ENCODE measurements at regions not wholly inside any gene's neighbourhood (a gene's known extent, or its start where the extent isn't known, plus 50 kb on each side); places are given as distances from the start of the nearest gene placed in this dataset.

DNA sequence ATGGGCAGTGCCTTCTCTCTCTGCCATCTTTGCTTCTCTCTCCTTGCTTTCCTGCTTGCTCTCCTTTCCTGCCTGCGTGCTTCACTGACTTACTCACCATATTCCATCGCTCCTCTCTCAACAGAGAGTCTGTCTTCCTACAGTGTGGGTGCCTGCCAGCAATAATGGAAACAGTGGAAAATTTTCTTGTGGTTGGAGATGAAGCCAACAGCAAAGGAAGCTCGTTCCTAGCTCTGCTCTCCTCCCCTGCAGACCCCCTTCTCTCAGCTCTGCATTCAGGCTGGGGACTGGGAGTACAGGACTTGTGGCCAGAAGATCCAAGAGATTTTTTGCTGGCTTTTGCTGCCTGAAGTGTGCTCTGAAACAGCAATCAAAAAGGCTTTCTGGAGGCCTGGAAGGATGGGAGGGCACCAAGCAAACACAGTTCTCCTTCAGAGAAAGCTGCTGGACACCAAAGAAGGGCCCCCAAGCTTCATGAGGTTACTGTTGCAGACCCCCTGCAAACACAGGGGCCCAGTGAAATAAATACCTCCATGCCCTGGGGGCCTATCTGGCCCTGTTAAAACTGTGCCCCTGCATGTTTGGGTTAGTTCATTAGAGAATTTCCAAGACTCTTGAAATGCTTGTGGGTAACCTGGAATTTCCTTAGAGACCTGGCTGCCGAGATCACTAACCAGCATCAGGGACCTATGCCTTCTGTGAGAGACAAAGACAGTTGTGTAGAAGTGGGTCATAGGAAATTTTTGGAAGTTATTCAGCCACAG lies 149.9 kb upstream of the RASGRP1 start:
- TF ChIP-seq, protein P1, sequence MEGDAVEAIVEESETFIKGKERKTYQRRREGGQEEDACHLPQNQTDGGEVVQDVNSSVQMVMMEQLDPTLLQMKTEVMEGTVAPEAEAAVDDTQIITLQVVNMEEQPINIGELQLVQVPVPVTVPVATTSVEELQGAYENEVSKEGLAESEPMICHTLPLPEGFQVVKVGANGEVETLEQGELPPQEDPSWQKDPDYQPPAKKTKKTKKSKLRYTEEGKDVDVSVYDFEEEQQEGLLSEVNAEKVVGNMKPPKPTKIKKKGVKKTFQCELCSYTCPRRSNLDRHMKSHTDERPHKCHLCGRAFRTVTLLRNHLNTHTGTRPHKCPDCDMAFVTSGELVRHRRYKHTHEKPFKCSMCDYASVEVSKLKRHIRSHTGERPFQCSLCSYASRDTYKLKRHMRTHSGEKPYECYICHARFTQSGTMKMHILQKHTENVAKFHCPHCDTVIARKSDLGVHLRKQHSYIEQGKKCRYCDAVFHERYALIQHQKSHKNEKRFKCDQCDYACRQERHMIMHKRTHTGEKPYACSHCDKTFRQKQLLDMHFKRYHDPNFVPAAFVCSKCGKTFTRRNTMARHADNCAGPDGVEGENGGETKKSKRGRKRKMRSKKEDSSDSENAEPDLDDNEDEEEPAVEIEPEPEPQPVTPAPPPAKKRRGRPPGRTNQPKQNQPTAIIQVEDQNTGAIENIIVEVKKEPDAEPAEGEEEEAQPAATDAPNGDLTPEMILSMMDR (IDR thresholded peaks at IDR 0.05; ENCODE audit: low read depth, low read length, poor library complexity, severe bottlenecking), result no peak
- TF ChIP-seq EZH2phosphoT487 (IDR thresholded peaks at IDR 0.05; ENCODE audit: borderline replicate concordance, low read length), result no peak
